GM12878 (cell line): ENCODE measurements at regions not wholly inside any gene's neighbourhood (a gene's known extent, or its start where the extent isn't known, plus 50 kb on each side); places are given as distances from the start of the nearest gene placed in this dataset.

Source experiments
- ATAC-seq: fragments of 200-7000 bp; cut with Tn5 transposase; 3 replicates; pipeline ENCODE4 v1.9.1; 2020; ENCODE audit warnings: mild to moderate bottlenecking, moderate library complexity
- BruUV-seq: library from RNA; stranded (reverse); fragments of 400-500 nt; replicated peaks from 2 replicates; lab custom pipeline; 2021; lab: Mats Ljungman, UMichigan
- CTCF ChIA-PET: fragments of 300-600 bp; sonication (Branson Sonifier 250); formaldehyde crosslinking; extraction: SDS; loops from one replicate; lab custom pipeline; 2021; ENCODE audit warnings: inconsistent platforms; lab: Yijun Ruan, JAX
- POLR2A ChIA-PET: fragments of 350-600 bp; formaldehyde crosslinking; extraction: SDS; loops from one replicate; lab custom pipeline; 2021; ENCODE audit warnings: inconsistent platforms; lab: Charles Lee
- RAD21 ChIA-PET: fragments of 300-600 bp; sonication (Branson Sonifier 250); formaldehyde crosslinking; loops from one replicate; lab custom pipeline; 2023; ENCODE audit warnings: antibody characterized with exemption; ENCODE audit not compliant: unreplicated experiment; lab: Charles Lee
- SMC1A ChIA-PET: fragments of 300-600 bp; sonication (Branson Sonifier 250); formaldehyde crosslinking; loops from one replicate; lab custom pipeline; 2023; ENCODE audit not compliant: unreplicated experiment, uncharacterized antibody; lab: Charles Lee
- DNase-seq: peaks from one replicate; pipeline ENCODE4 v3.0.0-alpha.2; 2011; ENCODE audit warnings: low read depth, low spot score
- FAIRE-seq: peaks from 3 replicates; lab custom pipeline; 2011; peaks lifted over from hg19 to GRCh38; lab: Jason Lieb, UNC
- H2AFZ ChIP-seq: 2 replicates; pipeline ENCODE4 v1.6.0; 2011; ENCODE audit warnings: low read depth, low read length, control low read depth; ENCODE audit not compliant: control insufficient read depth
- H3K27ac ChIP-seq: 2 replicates; pipeline ENCODE4 v1.5.1; 2011; ENCODE audit warnings: control low read depth; ENCODE audit not compliant: control insufficient read depth, insufficient read depth
- H3K27me3 ChIP-seq, 2 experiments: replicated peaks in 1 of 2; 2 replicates each; pipeline versions ENCODE4 v1.6.0 to v1.6.1; 2011; ENCODE audit warnings: low read length in 1 of 2; ENCODE audit not compliant: control insufficient read depth in 2 of 2, insufficient read depth in 2 of 2
- H3K36me3 ChIP-seq, 2 experiments: 2 replicates each; pipeline ENCODE4 v1.5.1; 2011; ENCODE audit warnings: low read length in 1 of 2; ENCODE audit not compliant: control insufficient read depth in 2 of 2, insufficient read depth in 2 of 2
- H3K4me1 ChIP-seq: 2 replicates; pipeline ENCODE4 v1.6.1; 2011; ENCODE audit warnings: mild to moderate bottlenecking, low read length, moderate library complexity, mixed read lengths; ENCODE audit not compliant: control insufficient read depth, insufficient read depth
- H3K4me2 ChIP-seq: 2 replicates; pipeline ENCODE4 v1.6.0; 2011; ENCODE audit warnings: control low read depth; ENCODE audit not compliant: control insufficient read depth, insufficient read depth
- H3K4me3 ChIP-seq: fragments of 200-600 bp; sonication (generic); 2 replicates; pipeline ENCODE4 v1.5.1; 2016
- H3K79me2 ChIP-seq: 2 replicates; pipeline ENCODE4 v1.6.0; 2011; ENCODE audit warnings: low read length; ENCODE audit not compliant: control insufficient read depth, insufficient read depth
- H3K9ac ChIP-seq: 2 replicates; pipeline ENCODE4 v1.8.0; 2011; ENCODE audit warnings: low read length, control low read depth, mixed read lengths; ENCODE audit not compliant: control insufficient read depth, insufficient read depth
- H3K9me3 ChIP-seq: replicated peaks from 3 replicates; pipeline ENCODE4 v1.5.1; 2011; ENCODE audit warnings: mild to moderate bottlenecking, low read length; ENCODE audit not compliant: control insufficient read depth, insufficient read depth
- H4K20me1 ChIP-seq: 2 replicates; pipeline ENCODE4 v1.6.0; 2011; ENCODE audit not compliant: control insufficient read depth, insufficient read depth
- ATF2 ChIP-seq: IDR thresholded peaks from 2 replicates; pipeline ENCODE4 v1.6.1; 2012; ENCODE audit warnings: low read length, inconsistent platforms
- BCLAF1 ChIP-seq: fragments of 450-650 bp; IDR thresholded peaks from 2 replicates; pipeline ENCODE4 v1.6.1; 2017; ENCODE audit warnings: antibody characterized with exemption, mild to moderate bottlenecking, moderate library complexity
- BMI1 ChIP-seq: fragments of 450-650 bp; IDR thresholded peaks from 2 replicates; pipeline ENCODE4 v1.6.1; 2016; ENCODE audit warnings: mild to moderate bottlenecking, moderate library complexity, borderline replicate concordance
- CBX5 ChIP-seq: sonication (generic); IDR thresholded peaks from 2 replicates; pipeline ENCODE4 v1.6.1; 2016; ENCODE audit warnings: low read depth, moderate library complexity, mild to moderate bottlenecking, inconsistent platforms
- DPF2 ChIP-seq: fragments of 450-650 bp; IDR thresholded peaks from 2 replicates; pipeline ENCODE4 v1.6.1; 2017; ENCODE audit warnings: mild to moderate bottlenecking
- HDAC2 ChIP-seq: fragments of 200-600 bp; sonication (generic); IDR thresholded peaks from 2 replicates; pipeline ENCODE4 v1.6.1; 2017
- MEF2A ChIP-seq: IDR thresholded peaks from 2 replicates; pipeline ENCODE4 v1.6.1; 2011; ENCODE audit warnings: low read depth, mild to moderate bottlenecking, low read length, moderate library complexity; ENCODE audit not compliant: insufficient read depth
- MXI1 ChIP-seq: fragments of 150-350 bp; IDR thresholded peaks from 2 replicates; pipeline ENCODE4 v1.6.1; 2011; ENCODE audit warnings: low read depth, mild to moderate bottlenecking, inconsistent platforms, low read length, improper control_type of control experiment
- NR2C2 ChIP-seq: IDR thresholded peaks from 2 replicates; pipeline ENCODE4 v1.6.1; 2011; ENCODE audit warnings: borderline replicate concordance, low read depth; ENCODE audit not compliant: control insufficient read depth, insufficient read length
- PKNOX1 ChIP-seq: fragments of 450-650 bp; IDR thresholded peaks from 2 replicates; pipeline ENCODE4 v1.6.1; 2016; ENCODE audit warnings: mild to moderate bottlenecking
- PML ChIP-seq: IDR thresholded peaks from 2 replicates; pipeline ENCODE4 v1.6.1; 2012; ENCODE audit warnings: low read length, inconsistent platforms
- POLR2A ChIP-seq: IDR thresholded peaks from 2 replicates; pipeline ENCODE4 v1.6.1; 2011; ENCODE audit warnings: low read depth, mild to moderate bottlenecking, low read length
- STAT3 ChIP-seq: IDR thresholded peaks from 2 replicates; pipeline ENCODE4 v1.6.1; 2011; ENCODE audit warnings: low read depth, low read length, improper control_type of control experiment
- TAF1 ChIP-seq: IDR thresholded peaks from 2 replicates; pipeline ENCODE4 v1.6.1; 2011; ENCODE audit warnings: mild to moderate bottlenecking, low read depth, low read length, borderline replicate concordance
- TARDBP ChIP-seq: IDR thresholded peaks from 2 replicates; pipeline ENCODE4 v1.6.1; 2016; ENCODE audit warnings: borderline replicate concordance
- WRNIP1 ChIP-seq: IDR thresholded peaks from 2 replicates; pipeline ENCODE4 v1.6.1; 2011; ENCODE audit warnings: low read depth, low read length, improper control_type of control experiment, borderline replicate concordance
- YY1 ChIP-seq: IDR thresholded peaks from 2 replicates; pipeline ENCODE4 v1.6.1; 2011; ENCODE audit warnings: low read depth, mild to moderate bottlenecking, low read length
- ZBTB40 ChIP-seq: fragments of 450-650 bp; IDR thresholded peaks from 2 replicates; pipeline ENCODE4 v1.6.1; 2016; ENCODE audit warnings: mild to moderate bottlenecking, moderate library complexity, borderline replicate concordance
- in situ Hi-C: fragments of 300-500 bp; cut with MboI; formaldehyde crosslinking; loops from 9 replicates; pipeline ENCODE4 v1.14.3; 2018; ENCODE audit warnings: mixed read lengths
- intact Hi-C: fragments of 100-400 bp; cut with micrococcal nuclease; formaldehyde crosslinking; loops from one replicate; pipeline ENCODE4 v1.14.2; 2022; ENCODE audit not compliant: unreplicated experiment

- Histone ChIP-seq H3K79me2 (no peaks in the 10 kb centered on the region), H3K4me3 (no peak overlapping the region), H3K36me3 (no peaks in the 10 kb centered on the region), H3K4me1 (no peaks in the 10 kb centered on the region), H3K9me3 (no peaks in the 10 kb centered on the region), H3K27me3 (no peaks in the 10 kb centered on the region), H2AFZ (no peak overlapping the region), H3K9ac (no peak overlapping the region), H3K27ac (no peak overlapping the region), H4K20me1 (no peaks in the 10 kb centered on the region), H3K4me2 (no peak overlapping the region)
- ChIA-PET CTCF (interaction anchor here (0.6 kb wide), 1 partner anchor 290 kb away, joined by 3 read pairs; no protein-coding TSS in a partner anchor), POLR2A (no interaction called here), SMC1A (no interaction called here), RAD21 (no interaction called here)
- no TSS peak for BruUV-seq
- in situ Hi-C loops = no loop called here
- ATAC-seq (no peak), FAIRE-seq (no peak), DNase-seq (no peak)
- intact Hi-C loops = no loop called here
- no peak for TF ChIP-seq NR2C2
- TF ChIP-seq HDAC2 = no peak
- no peak for TF ChIP-seq MEF2A
- no peak for TF ChIP-seq TARDBP
- TF ChIP-seq DPF2 = no peak
- no peak for TF ChIP-seq ATF2
- TF ChIP-seq ZBTB40 = no peak
- TF ChIP-seq YY1 = no peak
- no peak for TF ChIP-seq POLR2A
- TF ChIP-seq BMI1 = no peak
- no peak for TF ChIP-seq PKNOX1
- TF ChIP-seq WRNIP1 = no peak
- no peak for TF ChIP-seq TAF1
- TF ChIP-seq CBX5 = no peak
- TF ChIP-seq MXI1 = no peak
- TF ChIP-seq STAT3 = no peak
- TF ChIP-seq BCLAF1 = no peak
- TF ChIP-seq PML = no peak
These were observed 74.8 kb upstream of the POF1B start for GRCh38 chrX:85454295-85454694.
